ENCODE measurements at regions not wholly inside any gene's neighbourhood (a gene's known extent, or its start where the extent isn't known, plus 50 kb on each side); places are given as distances from the start of the nearest gene placed in this dataset.
"Not testable (repeated sequence)": the region's sequence is repeated elsewhere in the genome, so short reads cannot be mapped to it uniquely, and the experiment has no call there.

GRCh38 chr6:137401088-137401487 lies 93.1 kb downstream of the OLIG3 start:
- FAIRE-seq (no peak), DNase-seq (ENCODE audit: low spot score in 2 of 2) (no peak)

GRCh38 chr6:137399881-137400443 lies 94.2 kb downstream of the OLIG3 start:
- no peak for FAIRE-seq

GRCh38 chr6:137395316-137395715 lies 98.9 kb downstream of the OLIG3 start:
- FAIRE-seq (no peak), DNase-seq (ENCODE audit: low spot score in 2 of 2) (no peak)

More at GRCh38 chr6:137399881-137400443, 94.2 kb downstream of the OLIG3 start:
- DNase-seq (ENCODE audit: low spot score in 2 of 2): no peak

- no peak for DNase-seq (ENCODE audit: low spot score in 2 of 2)
- FAIRE-seq: no peak
Measured at GRCh38 chr6:137391061-137391814, 103.0 kb downstream of the OLIG3 start.

GRCh38 chr6:137390334-137390733 lies 103.9 kb downstream of the OLIG3 start:
- no peak for FAIRE-seq
- DNase-seq (ENCODE audit: low spot score in 2 of 2): no peak

- DNase-seq (ENCODE audit: low spot score in 2 of 2) (no peak), FAIRE-seq (no peak)
Measured at GRCh38 chr6:137389150-137389704, 105.0 kb downstream of the OLIG3 start.

- FAIRE-seq: no peak
- no peak for DNase-seq (ENCODE audit: low spot score in 2 of 2)
Measured at GRCh38 chr6:137387096-137387764, 107.0 kb downstream of the OLIG3 start.

GRCh38 chr6:137383287-137383686 lies 110.9 kb downstream of the OLIG3 start:
- not testable (repeated sequence) for FAIRE-seq; DNase-seq (ENCODE audit: low spot score in 2 of 2)

GRCh38 chr6:137378090-137378369 lies 116.2 kb downstream of the OLIG3 start:
- DNase-seq (ENCODE audit: low spot score in 2 of 2): no peak
- no peak for FAIRE-seq

- FAIRE-seq: no peak
- DNase-seq (ENCODE audit: low spot score in 2 of 2): no peak
Measured at GRCh38 chr6:137373296-137373695, 120.9 kb downstream of the OLIG3 start.

- no peak for FAIRE-seq
- DNase-seq (ENCODE audit: low spot score in 2 of 2): no peak
Measured at GRCh38 chr6:137372532-137372931, 121.7 kb downstream of the OLIG3 start.

- DNase-seq (ENCODE audit: low spot score in 2 of 2): no peak
- FAIRE-seq: no peak
Measured at GRCh38 chr6:137371634-137372016, 122.6 kb downstream of the OLIG3 start.

- DNase-seq (ENCODE audit: low spot score in 2 of 2) (no peak), FAIRE-seq (no peak)
Measured at GRCh38 chr6:137370871-137371633, 123.1 kb downstream of the OLIG3 start.

- FAIRE-seq (no peak), DNase-seq (ENCODE audit: low spot score in 2 of 2) (no peak)
Measured at GRCh38 chr6:137369136-137369535, 125.1 kb downstream of the OLIG3 start.

- DNase-seq (ENCODE audit: low spot score in 2 of 2): no peak
- no peak for FAIRE-seq
Measured at GRCh38 chr6:137365707-137366437, 128.3 kb downstream of the OLIG3 start.

GRCh38 chr6:137363805-137364138 lies 130.4 kb downstream of the OLIG3 start:
- no peak for DNase-seq (ENCODE audit: low spot score in 2 of 2)

GRCh38 chr6:137362878-137363804 lies 131.1 kb downstream of the OLIG3 start:
- DNase-seq (ENCODE audit: low spot score in 2 of 2): no peak

More at GRCh38 chr6:137363805-137364138, 130.4 kb downstream of the OLIG3 start:
- FAIRE-seq: no peak

GRCh38 chr6:137361701-137362100 lies 132.5 kb downstream of the OLIG3 start:
- FAIRE-seq: no peak

More at GRCh38 chr6:137362878-137363804, 131.1 kb downstream of the OLIG3 start:
- no peak for FAIRE-seq

GRCh38 chr6:137358273-137358672 lies 135.9 kb downstream of the OLIG3 start:
- DNase-seq (ENCODE audit: low spot score in 2 of 2) (no peak), FAIRE-seq (no peak)

More at GRCh38 chr6:137361701-137362100, 132.5 kb downstream of the OLIG3 start:
- DNase-seq (ENCODE audit: low spot score in 2 of 2): no peak
